Testis (tissue), 2 donors: ENCODE measurements at regions not wholly inside any gene's neighbourhood (a gene's known extent, or its start where the extent isn't known, plus 50 kb on each side); places are given as distances from the start of the nearest gene placed in this dataset.
"Not testable (repeated sequence)": the region's sequence is repeated elsewhere in the genome, so short reads cannot be mapped to it uniquely, and the experiment has no call there.

Experiments used
- DNase-seq: peaks from one replicate; pipeline ENCODE4 v3.0.0-alpha.2; 2019
- H3K27ac ChIP-seq, 2 donors: fragments of 200-600 bp; sonication (generic); one replicate each; pipeline ENCODE4 v1.5.1; 2019
- H3K27me3 ChIP-seq: fragments of 200-600 bp; sonication (generic); one replicate; pipeline ENCODE4 v1.5.1; 2019
- H3K36me3 ChIP-seq: fragments of 200-600 bp; sonication (generic); one replicate; pipeline ENCODE4 v1.5.1; 2017; ENCODE audit warnings: low read depth; ENCODE audit errors: missing control alignments
- H3K4me1 ChIP-seq: fragments of 200-600 bp; sonication (generic); one replicate; pipeline ENCODE4 v1.5.1; 2019
- H3K4me3 ChIP-seq, 2 donors: fragments of 200-600 bp; sonication (generic); one replicate each; pipeline ENCODE4 v1.5.1; 2017 to 2019
- H3K9me3 ChIP-seq: fragments of 200-600 bp; sonication (generic); one replicate; pipeline ENCODE4 v1.5.1; 2017
- CTCF ChIP-seq, 3 experiments: fragments of 450-650 bp in 2 of 3; fragments of 200-600 bp in 1 of 3; sonication (generic) in 1 of 3; IDR thresholded peaks; one replicate each; pipeline ENCODE4 v1.5.1; 2016 to 2019; ENCODE audit warnings: antibody characterized with exemption in 3 of 3, mild to moderate bottlenecking in 2 of 3, moderate library complexity in 1 of 3
- POLR2A ChIP-seq: fragments of 450-650 bp; IDR thresholded peaks from one replicate; pipeline ENCODE4 v1.6.1; 2017; ENCODE audit warnings: antibody characterized with exemption, mild to moderate bottlenecking, moderate library complexity
- WGBS, 2 donors: methylation state at CpG; one replicate each; pipeline ENCODE4 v1.1.5; 2018; 5-methylcytosine and 5-hydroxymethylcytosine counted together
- intact Hi-C: fragments of 100-400 bp; cut with DNase I; formaldehyde crosslinking; loops from one replicate; pipeline ENCODE4 v1.15.1; 2023; ENCODE audit warnings: low total_unique reads

GRCh38 chr15:78708713-78709260 is 67.8 kb upstream of the CHRNB4 start:
- no peaks in the 10 kb centered on the region for H3K27me3 ChIP-seq

DNA sequence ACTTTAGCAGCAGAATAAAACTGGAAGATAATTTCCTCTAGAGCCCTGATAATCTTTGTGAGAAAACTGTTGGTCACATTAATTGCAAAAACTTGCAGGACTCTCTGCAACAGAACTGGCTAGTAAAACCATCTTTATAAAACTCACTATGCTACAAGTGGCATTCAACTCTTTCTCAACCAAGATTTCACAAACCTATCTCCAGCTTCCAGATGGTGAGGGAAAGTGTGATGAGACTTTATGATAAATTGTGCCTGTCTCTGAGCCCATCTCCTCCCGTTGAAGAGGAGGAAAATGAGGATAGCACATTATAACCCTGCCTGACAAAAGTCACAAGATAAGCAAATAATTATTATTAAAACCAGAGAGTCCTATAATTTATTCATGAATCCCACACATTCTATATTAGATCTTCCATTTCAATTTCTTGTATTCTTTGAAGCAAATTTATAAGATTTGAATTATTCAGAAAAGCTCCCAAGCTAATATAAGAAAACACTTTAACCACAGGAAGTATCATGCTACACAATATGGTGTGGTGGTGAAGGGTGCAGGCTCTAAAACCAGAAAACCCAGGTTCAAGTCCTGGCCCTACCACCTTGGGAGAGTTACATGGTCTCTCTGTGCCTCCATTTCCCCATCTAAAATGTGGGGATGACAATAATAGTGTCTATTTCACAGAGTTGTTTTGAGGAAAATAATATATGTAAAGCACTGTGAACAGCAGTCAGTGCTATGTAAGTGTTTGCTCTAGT is 65.6 kb upstream of the CHRNB4 start:
- DNase-seq, H3K36me3 ChIP-seq, H3K4me3 ChIP-seq, H3K27ac ChIP-seq, intact Hi-C loops, H3K27me3 ChIP-seq, H3K4me1 ChIP-seq, H3K9me3 ChIP-seq: not testable (repeated sequence)
- WGBS, 2 donors: 48 to 63% methylated on average over 1 of the region's 1 CpG

More at GRCh38 chr15:78708713-78709260, 67.8 kb upstream of the CHRNB4 start:
- Histone ChIP-seq H3K4me3 (no peak overlapping the region), H3K36me3 (no peaks in the 10 kb centered on the region), H3K9me3 (no peaks in the 10 kb centered on the region), H3K4me1 (no peaks in the 10 kb centered on the region), H3K27ac (no peak overlapping the region)
- intact Hi-C loops: no loop called here
- 78 to 81% methylated on average over 4 of the region's 4 CpGs for WGBS, 2 donors
- no peak for TF ChIP-seq CTCF (IDR thresholded peaks at IDR 0.05)
- TF ChIP-seq POLR2A: no peak
- DNase-seq: no peak

- H3K4me1 ChIP-seq, intact Hi-C loops, H3K36me3 ChIP-seq, H3K27me3 ChIP-seq, H3K9me3 ChIP-seq, H3K27ac ChIP-seq, DNase-seq, H3K4me3 ChIP-seq: not testable (repeated sequence)
- WGBS, 2 donors: 90 to 92% methylated on average over 5 of the region's 5 CpGs
These were observed 62.5 kb upstream of the CHRNB4 start for GRCh38 chr15:78703334-78704056.

DNA sequence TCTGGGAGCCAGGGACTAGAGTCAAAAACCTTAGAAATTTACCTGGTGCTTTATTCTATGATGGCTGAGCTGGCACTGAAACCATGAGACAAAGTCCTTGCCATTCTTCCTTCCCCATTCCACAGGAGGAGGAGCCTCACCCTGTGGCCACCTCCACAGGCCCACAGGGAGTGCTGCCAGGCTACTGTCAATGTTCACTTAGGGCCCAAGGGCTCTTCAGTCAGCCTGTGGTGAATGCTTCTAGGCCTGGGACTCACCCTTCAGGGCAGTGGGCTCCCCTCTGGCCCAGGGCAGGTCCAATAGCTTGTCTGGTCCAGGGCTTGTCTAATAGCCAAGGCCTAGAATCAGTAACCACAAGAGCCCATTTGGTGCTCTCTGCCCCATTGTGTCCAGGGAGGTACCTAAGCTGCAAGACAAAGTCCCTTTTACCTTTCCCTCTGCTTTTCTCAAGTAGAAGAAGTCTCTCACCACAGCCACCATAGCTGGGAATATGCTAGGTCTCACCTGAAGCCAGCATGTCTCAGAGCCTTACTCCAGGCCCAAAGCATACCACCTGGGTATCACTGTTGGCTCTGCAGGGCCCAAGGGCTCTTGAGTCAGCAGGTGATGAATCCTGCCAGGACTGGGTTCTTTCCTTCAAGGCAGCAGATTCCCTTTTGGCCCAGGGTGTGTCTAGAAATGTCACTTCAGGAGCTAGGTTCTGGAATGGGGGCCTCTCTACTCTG is 61.8 kb upstream of the CHRNB4 start:
- H3K4me3 ChIP-seq: no peak overlapping the region
- no peak for TF ChIP-seq POLR2A
- no peaks in the 10 kb centered on the region for H3K36me3 ChIP-seq
- H3K9me3 ChIP-seq: no peaks in the 10 kb centered on the region
- intact Hi-C loops: no loop called here
- no peak overlapping the region for H3K27ac ChIP-seq
- DNase-seq: no peak
- no peaks in the 10 kb centered on the region for H3K27me3 ChIP-seq
- no peaks in the 10 kb centered on the region for H3K4me1 ChIP-seq

DNA sequence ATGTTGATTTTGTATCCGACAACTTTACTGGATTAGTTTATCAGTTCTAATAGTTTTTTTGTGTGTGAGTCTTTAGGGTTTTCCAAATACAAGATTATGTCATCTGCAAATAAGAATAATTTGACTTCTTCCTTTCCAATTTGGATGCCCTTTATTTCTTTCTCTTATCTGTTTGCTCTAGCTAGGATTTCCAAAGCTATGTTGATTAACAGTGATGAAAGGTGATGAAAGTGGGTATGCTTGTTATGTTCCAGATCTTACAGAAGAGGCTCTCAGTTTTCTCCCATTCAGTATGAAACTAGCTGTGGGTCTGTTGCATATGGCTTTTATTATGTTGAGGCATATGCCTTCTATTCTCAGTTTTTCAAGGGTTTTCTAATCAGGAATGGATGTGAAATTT is 56.4 kb upstream of the CHRNB4 start:
- Histone ChIP-seq H3K9me3 (no peaks in the 10 kb centered on the region), H3K27ac (no peak overlapping the region), H3K4me3 (no peak overlapping the region), H3K27me3 (no peaks in the 10 kb centered on the region), H3K4me1 (peaks cover 8% of the 10 kb centered on the region), H3K36me3 (no peaks in the 10 kb centered on the region)
- intact Hi-C loops: no loop called here
- no peak for TF ChIP-seq CTCF (IDR thresholded peaks at IDR 0.05)
- no peak for TF ChIP-seq POLR2A
- 98 to 100% methylated on average over 1 of the region's 1 CpG for WGBS, 2 donors
- no peak for DNase-seq

GRCh38 chr15:78696436-78696835 is 55.4 kb upstream of the CHRNB4 start:
- intact Hi-C loops: no loop called here
- DNase-seq: no peak
- Histone ChIP-seq H3K27me3 (no peaks in the 10 kb centered on the region), H3K36me3 (no peaks in the 10 kb centered on the region), H3K4me3 (no peak overlapping the region), H3K9me3 (no peaks in the 10 kb centered on the region), H3K27ac (no peak overlapping the region), H3K4me1 (peaks cover 8% of the 10 kb centered on the region)
- TF ChIP-seq CTCF (IDR thresholded peaks at IDR 0.05): no peak
- no peak for TF ChIP-seq POLR2A
